K562 (cell line): ENCODE measurements at regions not wholly inside any gene's neighbourhood (a gene's known extent, or its start where the extent isn't known, plus 50 kb on each side); places are given as distances from the start of the nearest gene placed in this dataset.

Experiments
- ATAC-seq: fragments of 200-7000 bp; cut with Tn5 transposase; 3 replicates; pipeline ENCODE4 v1.9.1; 2020; ENCODE audit warnings: moderate library complexity
- BruUV-seq: library from RNA; stranded (reverse); fragments of 400-500 nt; replicated peaks from 2 replicates; lab custom pipeline; 2021; lab: Mats Ljungman, UMichigan
- CTCF ChIA-PET: fragments of 300-600 bp; formaldehyde crosslinking; extraction: SDS; loops from one replicate; lab custom pipeline; 2021; ENCODE audit warnings: low intra/inter-chr PET ratio; lab: Yijun Ruan, JAX
- POLR2A ChIA-PET: fragments of 300-600, 350-650 bp; sonication (Branson Sonifier 250); formaldehyde crosslinking; extraction: SDS; loops from one replicate; lab custom pipeline; 2021; ENCODE audit warnings: antibody characterized with exemption, inconsistent platforms; lab: Yijun Ruan, JAX
- DNase-seq, 4 experiments: peaks; one replicate each; pipeline versions ENCODE4 v3.0.0 to v3.0.0-alpha.2; 2011 to 2018; ENCODE audit warnings: low spot score in 3 of 4, mixed read lengths in 3 of 4; ENCODE audit errors: extremely low read depth in 1 of 4
- FAIRE-seq: peaks from 2 replicates; lab custom pipeline; 2011; peaks lifted over from hg19 to GRCh38; lab: Jason Lieb, UNC
- H2AFZ ChIP-seq: 2 replicates; pipeline ENCODE4 v1.6.0; 2011; ENCODE audit warnings: low read depth, low read length, control low read depth, inconsistent platforms
- H3K27ac ChIP-seq: fragments of 200-600 bp; 3 replicates; pipeline ENCODE4 v1.8.0; 2011; ENCODE audit warnings: low read depth, mild to moderate bottlenecking, control low read depth, inconsistent platforms, low read length, moderate library complexity, mixed read lengths; ENCODE audit errors: extremely low read depth
- H3K27me3 ChIP-seq, 2 experiments: fragments of 300-600 bp in 1 of 2; 2 replicates in 1 of 2; 3 replicates in 1 of 2; pipeline versions ENCODE4 v1.6.0 to v1.8.0; 2011; ENCODE audit warnings: inconsistent platforms in 2 of 2, low read length in 2 of 2, mild to moderate bottlenecking in 1 of 2, mixed read lengths in 1 of 2, moderate library complexity in 1 of 2; ENCODE audit not compliant: control insufficient read depth in 2 of 2, insufficient read depth in 2 of 2
- H3K36me3 ChIP-seq: fragments of 300-600 bp; 3 replicates; pipeline ENCODE4 v1.8.0; 2011; ENCODE audit warnings: mild to moderate bottlenecking, low read length, inconsistent platforms; ENCODE audit not compliant: control insufficient read depth, insufficient read depth
- H3K4me1 ChIP-seq, 2 experiments: fragments of 200-600 bp in 1 of 2; replicated peaks in 1 of 2; 2 replicates in 1 of 2; 3 replicates in 1 of 2; pipeline versions ENCODE4 v1.5.1 to v1.8.0; 2011; ENCODE audit warnings: inconsistent platforms in 2 of 2, low read length in 2 of 2, mild to moderate bottlenecking in 1 of 2, mixed read lengths in 1 of 2, moderate library complexity in 1 of 2; ENCODE audit not compliant: control insufficient read depth in 2 of 2, insufficient read depth in 2 of 2
- H3K4me2 ChIP-seq: 2 replicates; pipeline ENCODE4 v1.6.1; 2011; ENCODE audit warnings: low read length, control low read depth, inconsistent platforms, mixed read lengths; ENCODE audit not compliant: insufficient read depth
- H3K4me3 ChIP-seq: fragments of 200-600 bp; sonication (generic), shearing (Covaris generic); 2 replicates; pipeline ENCODE4 v1.5.1; 2016; ENCODE audit warnings: control low read depth, inconsistent platforms
- H3K79me2 ChIP-seq: fragments of 200-600 bp; 3 replicates; pipeline ENCODE4 v1.8.0; 2011; ENCODE audit warnings: low read length, inconsistent platforms; ENCODE audit not compliant: control insufficient read depth, insufficient read depth
- H3K9ac ChIP-seq, 2 experiments: 2 replicates each; pipeline versions ENCODE4 v1.6.0 to v1.6.1; 2011; ENCODE audit warnings: low read depth in 2 of 2, low read length in 2 of 2, control low read depth in 1 of 2, inconsistent platforms in 1 of 2, mild to moderate bottlenecking in 1 of 2, mixed read lengths in 1 of 2; ENCODE audit not compliant: insufficient read depth in 1 of 2
- H3K9me1 ChIP-seq: one replicate; pipeline ENCODE4 v1.6.0; 2011; ENCODE audit warnings: inconsistent platforms, mild to moderate bottlenecking, low read length, moderate library complexity; ENCODE audit not compliant: control insufficient read depth, insufficient read depth
- H3K9me3 ChIP-seq: replicated peaks from 2 replicates; pipeline ENCODE4 v1.5.1; 2011; ENCODE audit warnings: low read depth, low read length, inconsistent platforms; ENCODE audit not compliant: control insufficient read depth, insufficient read depth
- H4K20me1 ChIP-seq: replicated peaks from 2 replicates; pipeline ENCODE4 v1.6.1; 2011; ENCODE audit warnings: low read length, inconsistent platforms, mixed read lengths; ENCODE audit not compliant: control insufficient read depth, insufficient read depth
- FIP1L1 ChIP-seq: fragments of 200-400 bp; formaldehyde crosslinking; IDR thresholded peaks from 2 replicates; pipeline ENCODE4 v1.6.1; 2018; ENCODE audit warnings: mild to moderate bottlenecking, low read depth, low read length; ENCODE audit not compliant: poor library complexity, severe bottlenecking
- MYNN ChIP-seq, 2 experiments: sonication (generic); formaldehyde crosslinking in 1 of 2; IDR thresholded peaks; 2 replicates each; pipeline versions ENCODE4 v1.5.0 to v1.6.1; 2016 to 2020; ENCODE audit warnings: antibody characterized with exemption in 1 of 2, missing genetic modification reagents in 1 of 2
- PHB2 ChIP-seq: fragments of 450-650 bp; IDR thresholded peaks from 2 replicates; pipeline ENCODE4 v1.6.1; 2017; ENCODE audit warnings: low read depth
- SMARCC2 ChIP-seq: fragments of 450-650 bp; IDR thresholded peaks from 2 replicates; pipeline ENCODE4 v1.6.1; 2017; ENCODE audit warnings: antibody characterized with exemption, moderate library complexity, mild to moderate bottlenecking, low read depth
- WGBS: fragments of 100-300 bp; shearing (Covaris generic); methylation state at CpG from one replicate; pipeline ENCODE4 v1.1.6; 2016; ENCODE audit warnings: low coverage, mixed read lengths; ENCODE audit not compliant: insufficient coverage; ENCODE audit errors: missing lambda C conversion rate; 5-methylcytosine and 5-hydroxymethylcytosine counted together
- in situ Hi-C: fragments of 300-500 bp; cut with MboI; formaldehyde crosslinking; loops from 4 replicates; pipeline ENCODE4 v1.15.0; 2018; ENCODE audit warnings: inconsistent platforms, mixed read lengths
- intact Hi-C: fragments of 100-400 bp; cut with micrococcal nuclease; formaldehyde crosslinking; loops from 2 replicates; pipeline ENCODE4 v1.14.2; 2022
- TF ChIP-seq, protein P1 (sequence below): fragments of 450-650 bp; conservative IDR thresholded peaks from 2 replicates; pipeline ENCODE4 v1.6.1; 2016; ENCODE audit warnings: missing genetic modification characterization, low read depth, mild to moderate bottlenecking, missing compliant biosample characterization, moderate library complexity

DNA sequence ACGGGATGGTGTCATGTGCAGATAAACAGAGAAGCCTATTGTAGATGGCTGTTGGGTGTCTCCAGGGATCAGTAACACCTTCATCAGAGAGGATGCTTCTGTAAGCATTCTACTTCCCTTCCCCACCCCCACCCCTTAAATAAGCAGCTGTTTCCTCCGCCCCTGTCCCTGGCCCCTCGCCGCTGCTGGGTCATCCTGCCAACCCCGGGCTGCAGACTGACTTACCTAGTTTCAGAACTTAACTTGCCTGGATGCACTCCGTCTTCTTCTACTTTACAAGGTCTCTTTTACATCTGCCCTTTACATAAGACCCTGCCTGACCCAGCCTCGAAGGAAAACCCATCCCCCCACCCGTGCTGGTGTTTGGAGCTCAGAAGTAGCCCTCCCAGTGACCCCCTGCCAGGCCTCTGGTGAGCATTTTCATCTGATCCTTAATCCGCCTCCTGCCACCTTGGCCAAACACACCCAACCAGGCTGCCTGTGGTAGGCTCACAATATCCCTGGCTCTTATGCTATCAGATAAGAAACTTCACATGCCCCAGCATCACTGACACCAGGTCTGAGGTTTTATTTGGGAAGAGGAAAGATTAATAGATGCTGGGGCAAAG is 103.0 kb upstream of the HES1 start:
- Histone ChIP-seq H3K79me2 (no peaks in the 10 kb centered on the region), H3K9me1 (no peaks in the 10 kb centered on the region), H3K4me2 (no peak overlapping the region), H3K9ac (no peak overlapping the region), H2AFZ (no peak overlapping the region; the same call in 1 of the 2 replicates), H4K20me1 (no peaks in the 10 kb centered on the region), H3K36me3 (no peaks in the 10 kb centered on the region), H3K4me1 (no peaks in the 10 kb centered on the region; a peak in 2 of 5 replicates), H3K9me3 (no peaks in the 10 kb centered on the region), H3K4me3 (no peak overlapping the region), H3K27ac (no peak overlapping the region), H3K27me3 (no peaks in the 10 kb centered on the region)
- ChIA-PET POLR2A (no interaction called here), CTCF (no interaction called here)
- TF ChIP-seq FIP1L1 (no peak), MYNN (IDR thresholded peaks at IDR 0.05) (no peak), MYNN (CRISPR knock-in tag; IDR thresholded peaks at IDR 0.05) (no peak), PHB2 (no peak), SMARCC2 (no peak)
- TF ChIP-seq, protein P1, sequence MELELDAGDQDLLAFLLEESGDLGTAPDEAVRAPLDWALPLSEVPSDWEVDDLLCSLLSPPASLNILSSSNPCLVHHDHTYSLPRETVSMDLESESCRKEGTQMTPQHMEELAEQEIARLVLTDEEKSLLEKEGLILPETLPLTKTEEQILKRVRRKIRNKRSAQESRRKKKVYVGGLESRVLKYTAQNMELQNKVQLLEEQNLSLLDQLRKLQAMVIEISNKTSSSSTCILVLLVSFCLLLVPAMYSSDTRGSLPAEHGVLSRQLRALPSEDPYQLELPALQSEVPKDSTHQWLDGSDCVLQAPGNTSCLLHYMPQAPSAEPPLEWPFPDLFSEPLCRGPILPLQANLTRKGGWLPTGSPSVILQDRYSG (tag) = no peak
- 30% methylated on average over 9 of the region's 9 CpGs for WGBS
- ATAC-seq = no peak
- FAIRE-seq = no peak
- DNase-seq = no peak
- in situ Hi-C loops = no loop called here
- no TSS peak for BruUV-seq
- intact Hi-C loops = no loop called here
